Activated T-helper 17 cell treated with anti-CD3 and anti-CD28 coated beads, Interleukin-2, amount 50 U/mL, for 72 hours (primary cell): ENCODE measurements at regions not wholly inside any gene's neighbourhood (a gene's known extent, or its start where the extent isn't known, plus 50 kb on each side); places are given as distances from the start of the nearest gene placed in this dataset.
"Not testable (repeated sequence)": the region's sequence is repeated elsewhere in the genome, so short reads cannot be mapped to it uniquely, and the experiment has no call there.

Experiments
- ATAC-seq: fragments of 150-1000 bp; cut with Tn5 transposase; replicated peaks from 2 replicates; pipeline ENCODE4 v1.10.0; 2021; ENCODE audit warnings: mild to moderate bottlenecking, moderate library complexity
- H3K27ac Mint-ChIP-seq: one replicate; pipeline ENCODE4 v1.8.0; 2022; ENCODE audit warnings: mixed read lengths
- H3K27me3 Mint-ChIP-seq: one replicate; pipeline ENCODE4 v1.8.0; 2022; ENCODE audit warnings: mixed read lengths
- H3K36me3 Mint-ChIP-seq: one replicate; pipeline ENCODE4 v1.8.0; 2022; ENCODE audit warnings: low read depth, mild to moderate bottlenecking, mixed read lengths
- H3K4me1 Mint-ChIP-seq: one replicate; pipeline ENCODE4 v1.8.0; 2022; ENCODE audit warnings: mixed read lengths
- H3K4me3 Mint-ChIP-seq: one replicate; pipeline ENCODE4 v1.8.0; 2022; ENCODE audit warnings: mild to moderate bottlenecking, mixed read lengths
- H3K9me3 Mint-ChIP-seq: one replicate; pipeline ENCODE4 v1.8.0; 2022; ENCODE audit warnings: mixed read lengths

GRCh38 chr4:23956601-23957364, 66.9 kb upstream of the PPARGC1A start:
- H3K27ac Mint-ChIP-seq, result no peak overlapping the region
- no peak for ATAC-seq
- H3K9me3 Mint-ChIP-seq, result peaks cover 4% of the 10 kb centered on the region
- no peak overlapping the region for H3K4me3 Mint-ChIP-seq
- no peaks in the 10 kb centered on the region for H3K36me3 Mint-ChIP-seq
- H3K27me3 Mint-ChIP-seq, result peaks cover 3% of the 10 kb centered on the region
- H3K4me1 Mint-ChIP-seq, result no peaks in the 10 kb centered on the region

- no peaks in the 10 kb centered on the region for H3K36me3 Mint-ChIP-seq
- ATAC-seq, result no peak
- H3K9me3 Mint-ChIP-seq, result peaks cover 4% of the 10 kb centered on the region
- H3K4me3 Mint-ChIP-seq, result no peak overlapping the region
- H3K27me3 Mint-ChIP-seq, result no peaks in the 10 kb centered on the region
- no peaks in the 10 kb centered on the region for H3K4me1 Mint-ChIP-seq
- no peak overlapping the region for H3K27ac Mint-ChIP-seq
Observed at GRCh38 chr4:23952258-23952657, 62.4 kb upstream of the PPARGC1A start.

- ATAC-seq, result no peak
- no peak overlapping the region for H3K27ac Mint-ChIP-seq
- no peaks in the 10 kb centered on the region for H3K4me1 Mint-ChIP-seq
- no peaks in the 10 kb centered on the region for H3K36me3 Mint-ChIP-seq
- H3K9me3 Mint-ChIP-seq, result no peaks in the 10 kb centered on the region
- no peaks in the 10 kb centered on the region for H3K27me3 Mint-ChIP-seq
- no peak overlapping the region for H3K4me3 Mint-ChIP-seq
Observed at GRCh38 chr4:23947826-23948225, 58.0 kb upstream of the PPARGC1A start.

- no peaks in the 10 kb centered on the region for H3K36me3 Mint-ChIP-seq
- no peak overlapping the region for H3K4me3 Mint-ChIP-seq
- H3K9me3 Mint-ChIP-seq, result no peaks in the 10 kb centered on the region
- ATAC-seq, result no peak
- no peaks in the 10 kb centered on the region for H3K4me1 Mint-ChIP-seq
- no peak overlapping the region for H3K27ac Mint-ChIP-seq
- no peaks in the 10 kb centered on the region for H3K27me3 Mint-ChIP-seq
Observed at GRCh38 chr4:23946299-23946698, 56.5 kb upstream of the PPARGC1A start.

GRCh38 chr4:23945451-23946017, 55.7 kb upstream of the PPARGC1A start:
- no peak overlapping the region for H3K27ac Mint-ChIP-seq
- H3K36me3 Mint-ChIP-seq, result no peaks in the 10 kb centered on the region
- H3K27me3 Mint-ChIP-seq, result no peaks in the 10 kb centered on the region
- no peak for ATAC-seq
- H3K4me3 Mint-ChIP-seq, result no peak overlapping the region
- no peaks in the 10 kb centered on the region for H3K4me1 Mint-ChIP-seq
- no peaks in the 10 kb centered on the region for H3K9me3 Mint-ChIP-seq

- H3K4me1 Mint-ChIP-seq, H3K9me3 Mint-ChIP-seq, H3K27me3 Mint-ChIP-seq, ATAC-seq, H3K36me3 Mint-ChIP-seq, H3K4me3 Mint-ChIP-seq, H3K27ac Mint-ChIP-seq: not testable (repeated sequence)
Observed at GRCh38 chr4:23944556-23944955, 54.7 kb upstream of the PPARGC1A start.

GRCh38 chr4:23943478-23943877, 53.6 kb upstream of the PPARGC1A start:
- H3K27me3 Mint-ChIP-seq, result no peaks in the 10 kb centered on the region
- no peak overlapping the region for H3K4me3 Mint-ChIP-seq
- no peak overlapping the region for H3K27ac Mint-ChIP-seq
- H3K4me1 Mint-ChIP-seq, result no peaks in the 10 kb centered on the region
- no peak for ATAC-seq
- H3K36me3 Mint-ChIP-seq, result no peaks in the 10 kb centered on the region
- no peaks in the 10 kb centered on the region for H3K9me3 Mint-ChIP-seq

- Mint-ChIP-seq H3K27ac (no peak overlapping the region), H3K36me3 (no peaks in the 10 kb centered on the region), H3K9me3 (no peaks in the 10 kb centered on the region), H3K4me3 (no peak overlapping the region), H3K27me3 (no peaks in the 10 kb centered on the region), H3K4me1 (no peaks in the 10 kb centered on the region)
- ATAC-seq, result no peak
Observed at GRCh38 chr4:23942471-23942870, 52.6 kb upstream of the PPARGC1A start.
